Mesendoderm (in vitro differentiated cells): ENCODE measurements at regions not wholly inside any gene's neighbourhood (a gene's known extent, or its start where the extent isn't known, plus 50 kb on each side); places are given as distances from the start of the nearest gene placed in this dataset.
A peak's percentile ranks its signal among the peaks of the same experiment; 100 is the strongest.
"Not testable (repeated sequence)": the region's sequence is repeated elsewhere in the genome, so short reads cannot be mapped to it uniquely, and the experiment has no call there.

ENCODE experiments used
- DNase-seq: peaks from one replicate; pipeline ENCODE4 v3.0.0; 2013
- H2AK5ac ChIP-seq: 2 replicates; pipeline ENCODE4 v1.6.1; 2013; ENCODE audit warnings: low read length, inconsistent platforms
- H2BK120ac ChIP-seq: 2 replicates; pipeline ENCODE4 v1.6.1; 2013; ENCODE audit warnings: low read depth, mild to moderate bottlenecking, low read length, moderate library complexity, mixed read lengths
- H2BK15ac ChIP-seq: replicated peaks from 2 replicates; pipeline ENCODE4 v1.6.1; 2013; ENCODE audit warnings: low read depth, mild to moderate bottlenecking, moderate library complexity
- H2BK5ac ChIP-seq: 2 replicates; pipeline ENCODE4 v1.6.1; 2013; ENCODE audit warnings: low read length, inconsistent platforms
- H3K18ac ChIP-seq: 2 replicates; pipeline ENCODE4 v1.6.1; 2013; ENCODE audit warnings: mild to moderate bottlenecking, low read length, mixed read lengths
- H3K23ac ChIP-seq: one replicate; pipeline ENCODE4 v1.6.1; 2013; ENCODE audit warnings: low read length
- H3K27ac ChIP-seq: 2 replicates; pipeline ENCODE4 v1.5.1; 2013; ENCODE audit warnings: low read depth, mild to moderate bottlenecking, inconsistent platforms, low read length, moderate library complexity
- H3K27me3 ChIP-seq: 2 replicates; pipeline ENCODE4 v1.6.1; 2013; ENCODE audit warnings: low read length, control low read depth, mild to moderate bottlenecking, inconsistent platforms; ENCODE audit not compliant: insufficient read depth, poor library complexity
- H3K36me3 ChIP-seq: 2 replicates; pipeline ENCODE4 v1.6.1; 2013; ENCODE audit warnings: low read length, inconsistent platforms; ENCODE audit not compliant: control insufficient read depth, insufficient read depth
- H3K4ac ChIP-seq: one replicate; pipeline ENCODE4 v1.6.1; 2013; ENCODE audit warnings: low read depth, mild to moderate bottlenecking, low read length, moderate library complexity
- H3K4me1 ChIP-seq: 2 replicates; pipeline ENCODE4 v1.6.1; 2013; ENCODE audit warnings: low read depth, low read length, inconsistent platforms; ENCODE audit not compliant: control insufficient read depth
- H3K4me2 ChIP-seq: 2 replicates; pipeline ENCODE4 v1.6.1; 2013; ENCODE audit warnings: low read length
- H3K4me3 ChIP-seq: 2 replicates; pipeline ENCODE4 v1.5.1; 2013; ENCODE audit warnings: mild to moderate bottlenecking, low read length
- H3K56ac ChIP-seq: one replicate; pipeline ENCODE4 v1.6.1; 2013; ENCODE audit warnings: low read length
- H3K79me1 ChIP-seq: 2 replicates; pipeline ENCODE4 v1.6.1; 2013; ENCODE audit warnings: low read length, inconsistent platforms
- H3K79me2 ChIP-seq: 2 replicates; pipeline ENCODE4 v1.6.1; 2013; ENCODE audit warnings: mild to moderate bottlenecking, low read length; ENCODE audit not compliant: control insufficient read depth, insufficient read depth
- H3K9ac ChIP-seq: 2 replicates; pipeline ENCODE4 v1.6.1; 2013; ENCODE audit warnings: low read length, inconsistent platforms
- H4K5ac ChIP-seq: one replicate; pipeline ENCODE4 v1.6.1; 2013; ENCODE audit warnings: low read length
- H4K8ac ChIP-seq: one replicate; pipeline ENCODE4 v1.6.1; 2013; ENCODE audit warnings: low read depth, mild to moderate bottlenecking, control low read depth, low read length, moderate library complexity
- WGBS: extraction: QIAGEN DNeasy Blood & Tissue Kit; methylation state at CpG from one replicate; pipeline ENCODE4 v1.1.7; 2013; ENCODE audit warnings: low lambda C conversion rate, missing lambda C conversion rate; ENCODE audit not compliant: insufficient coverage; ENCODE audit errors: extremely low coverage; 5-methylcytosine and 5-hydroxymethylcytosine counted together

DNA sequence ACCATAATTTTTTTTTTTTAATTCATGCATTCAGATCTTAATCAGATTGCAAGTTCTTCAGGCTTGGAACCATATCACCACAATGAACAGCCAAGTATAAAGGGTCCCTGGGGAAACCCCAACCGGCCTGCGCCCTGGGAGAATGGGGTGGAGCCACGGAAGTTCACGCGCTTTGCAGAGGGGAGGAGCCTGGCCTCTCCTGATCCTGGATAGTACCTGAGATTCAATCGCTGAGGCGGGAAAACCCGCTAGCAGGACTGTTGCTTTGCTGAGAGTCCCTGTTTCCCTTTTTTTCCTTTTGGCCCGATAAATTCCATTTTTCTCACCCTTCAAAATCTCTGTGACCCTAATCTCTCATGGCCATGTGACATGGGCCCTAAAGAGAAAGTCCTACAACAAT, 385.1 kb downstream of the IRS2 start:
- Histone ChIP-seq H3K4me1 (no peaks in the 10 kb centered on the region), H3K4ac (no peak overlapping the region), H3K36me3 (no peaks in the 10 kb centered on the region), H3K27me3 (no peaks in the 10 kb centered on the region), H3K9ac (no peak overlapping the region), H2AK5ac (no peak overlapping the region), H2BK5ac (no peak overlapping the region), H4K5ac (no peak overlapping the region), H3K56ac (no peak overlapping the region), H3K79me1 (no peaks in the 10 kb centered on the region), H3K4me3 (no peak overlapping the region), H4K8ac (no peak overlapping the region), H3K79me2 (no peaks in the 10 kb centered on the region), H2BK15ac (no peak overlapping the region), H3K27ac (no peak overlapping the region), H2BK120ac (no peak overlapping the region), H3K23ac (no peak overlapping the region), H3K18ac (no peak overlapping the region), H3K4me2 (no peak overlapping the region)
- no peak for DNase-seq
- WGBS, result no CpG with 5 or more reads among the region's 9 CpGs

DNA sequence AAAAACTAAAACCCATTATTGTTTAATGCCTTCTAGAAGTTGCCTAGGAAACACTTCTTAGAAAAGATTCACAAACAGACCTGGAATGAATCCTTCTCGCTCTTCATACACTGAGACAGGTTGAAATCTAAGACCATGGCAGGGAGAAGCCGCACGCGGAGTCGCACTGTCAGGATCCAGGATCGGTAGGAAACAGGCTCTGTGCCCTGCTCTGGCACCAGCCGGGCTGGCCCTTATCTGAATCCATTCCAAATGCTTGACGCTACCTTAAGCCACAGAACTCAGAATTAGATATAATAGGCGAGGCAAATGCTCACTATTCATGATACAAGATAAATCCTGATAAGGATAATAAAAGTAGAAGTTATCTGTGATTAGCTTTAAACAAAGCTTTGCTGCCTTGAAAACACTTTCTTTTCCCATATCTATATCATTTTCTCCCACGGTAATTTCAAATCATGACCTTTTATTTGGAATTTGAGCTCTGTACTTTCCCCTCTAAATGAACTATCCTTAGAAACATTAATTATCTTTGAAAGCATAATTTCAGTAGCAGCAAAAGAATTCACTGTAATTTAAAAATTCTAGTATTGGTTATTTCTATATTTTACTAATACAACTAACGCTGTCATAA, 385.6 kb downstream of the IRS2 start:
- no peak overlapping the region for H3K23ac ChIP-seq
- no peaks in the 10 kb centered on the region for H3K4me1 ChIP-seq
- no peak overlapping the region for H2BK15ac ChIP-seq
- H3K79me1 ChIP-seq, result no peaks in the 10 kb centered on the region
- no CpG with 5 or more reads among the region's 11 CpGs for WGBS
- H3K4me2 ChIP-seq, result no peak overlapping the region
- no peaks in the 10 kb centered on the region for H3K36me3 ChIP-seq
- H3K56ac ChIP-seq, result no peak overlapping the region
- no peak overlapping the region for H4K5ac ChIP-seq
- no peak overlapping the region for H3K27ac ChIP-seq
- no peak overlapping the region for H3K18ac ChIP-seq
- no peak overlapping the region for H2AK5ac ChIP-seq
- no peak overlapping the region for H2BK120ac ChIP-seq
- no peak overlapping the region for H3K4me3 ChIP-seq
- no peak overlapping the region for H4K8ac ChIP-seq
- no peak overlapping the region for H3K4ac ChIP-seq
- no peaks in the 10 kb centered on the region for H3K79me2 ChIP-seq
- H3K27me3 ChIP-seq, result no peaks in the 10 kb centered on the region
- no peak overlapping the region for H2BK5ac ChIP-seq
- peak; percentile 38 for DNase-seq
- no peak overlapping the region for H3K9ac ChIP-seq

DNA sequence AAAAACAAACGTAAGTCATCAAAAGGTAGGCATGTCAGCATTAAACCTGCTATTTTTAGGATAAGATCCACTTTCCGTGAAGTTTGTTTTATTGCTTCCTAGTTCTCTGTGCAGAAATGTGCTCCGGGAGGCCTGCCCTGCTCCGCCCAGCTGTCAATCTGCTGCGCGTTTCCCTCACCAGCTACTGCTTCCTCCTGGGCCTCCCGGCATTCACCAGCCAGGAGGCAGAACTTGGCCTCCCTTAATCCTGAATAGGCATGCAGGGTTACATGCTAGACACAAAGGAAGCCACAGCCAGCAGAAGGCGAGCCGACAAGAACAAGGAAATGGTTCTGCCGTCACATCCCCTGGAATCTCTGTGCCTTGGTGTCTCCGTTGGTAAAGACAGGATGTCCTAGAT, 386.2 kb downstream of the IRS2 start:
- peak; percentile 32 for DNase-seq
- H3K27ac ChIP-seq, result no peak overlapping the region
- no CpG with 5 or more reads among the region's 11 CpGs for WGBS

DNA sequence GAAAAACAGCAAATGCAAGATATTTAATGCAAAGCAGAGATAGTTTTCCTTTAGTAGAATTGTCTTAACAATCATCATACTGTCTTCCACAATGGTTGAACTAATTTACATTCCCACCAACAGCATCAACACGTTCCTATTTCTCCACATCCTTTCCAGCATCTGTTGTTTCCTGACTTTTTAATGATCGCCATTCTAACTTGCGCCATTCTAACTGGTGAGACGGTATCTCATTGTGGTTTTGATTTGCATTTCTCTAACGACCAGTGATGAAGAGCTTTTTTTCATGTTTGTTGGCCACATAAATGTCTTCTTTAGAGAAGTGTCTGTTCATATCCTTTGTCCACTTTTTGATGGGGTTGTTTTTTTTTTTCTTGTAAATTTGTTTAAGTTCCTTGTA, 388.3 kb downstream of the IRS2 start:
- H4K5ac ChIP-seq, H2BK120ac ChIP-seq, H2BK5ac ChIP-seq: not testable (repeated sequence)

More for the DNA sequence above, 386.2 kb downstream of the IRS2 start:
- Histone ChIP-seq H4K8ac (no peak overlapping the region), H3K18ac (no peak overlapping the region), H2AK5ac (no peak overlapping the region), H3K9ac (no peak overlapping the region), H2BK15ac (no peak overlapping the region), H4K5ac (no peak overlapping the region), H3K4me2 (no peak overlapping the region), H3K56ac (no peak overlapping the region), H3K36me3 (no peaks in the 10 kb centered on the region), H3K23ac (no peak overlapping the region), H3K27me3 (no peaks in the 10 kb centered on the region), H2BK120ac (no peak overlapping the region), H3K4me3 (no peak overlapping the region), H3K4me1 (no peaks in the 10 kb centered on the region), H3K79me2 (no peaks in the 10 kb centered on the region), H2BK5ac (no peak overlapping the region), H3K79me1 (no peaks in the 10 kb centered on the region), H3K4ac (no peak overlapping the region)

DNA sequence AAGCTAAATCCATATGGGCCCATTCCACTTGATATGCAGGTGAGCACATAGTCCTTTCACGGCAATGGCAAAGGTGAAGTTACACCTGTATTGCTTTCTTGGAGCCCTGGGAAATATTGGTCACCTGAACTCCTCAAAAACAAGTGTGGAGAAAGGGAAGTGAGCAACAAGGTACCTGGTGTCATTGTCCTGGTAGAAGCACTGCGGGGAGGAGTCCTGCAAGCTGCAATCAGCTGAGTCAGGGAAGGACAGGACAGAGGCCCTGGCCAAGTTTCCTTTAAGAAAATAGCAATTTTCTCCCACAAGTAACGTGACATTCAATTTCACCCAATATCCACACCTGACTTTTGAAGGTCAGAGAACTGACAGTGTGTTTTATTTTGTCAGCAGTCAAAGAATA, 389.1 kb downstream of the IRS2 start:
- Histone ChIP-seq H3K27ac (no peak overlapping the region), H3K27me3 (no peaks in the 10 kb centered on the region), H4K5ac (no peak overlapping the region), H3K4me2 (no peak overlapping the region), H4K8ac (no peak overlapping the region), H3K9ac (no peak overlapping the region), H3K4ac (no peak overlapping the region), H3K4me1 (no peaks in the 10 kb centered on the region), H2BK15ac (no peak overlapping the region), H3K56ac (no peak overlapping the region), H2BK120ac (no peak overlapping the region), H3K79me2 (no peaks in the 10 kb centered on the region), H2BK5ac (no peak overlapping the region), H3K4me3 (no peak overlapping the region), H3K36me3 (no peaks in the 10 kb centered on the region), H3K79me1 (no peaks in the 10 kb centered on the region), H2AK5ac (no peak overlapping the region), H3K23ac (no peak overlapping the region), H3K18ac (no peak overlapping the region)
- WGBS, result no CpG with 5 or more reads among the region's 3 CpGs
- no peak for DNase-seq

More for the DNA sequence above, 388.3 kb downstream of the IRS2 start:
- H3K27me3 ChIP-seq, H3K4me1 ChIP-seq, H3K9ac ChIP-seq, H2AK5ac ChIP-seq, H3K18ac ChIP-seq, H3K27ac ChIP-seq, H3K56ac ChIP-seq, H3K79me2 ChIP-seq, H3K79me1 ChIP-seq, H3K36me3 ChIP-seq, H3K4ac ChIP-seq, H3K23ac ChIP-seq, H3K4me2 ChIP-seq, H2BK15ac ChIP-seq, H3K4me3 ChIP-seq, H4K8ac ChIP-seq, DNase-seq: not testable (repeated sequence)
- no CpG with 5 or more reads among the region's 5 CpGs for WGBS

DNA sequence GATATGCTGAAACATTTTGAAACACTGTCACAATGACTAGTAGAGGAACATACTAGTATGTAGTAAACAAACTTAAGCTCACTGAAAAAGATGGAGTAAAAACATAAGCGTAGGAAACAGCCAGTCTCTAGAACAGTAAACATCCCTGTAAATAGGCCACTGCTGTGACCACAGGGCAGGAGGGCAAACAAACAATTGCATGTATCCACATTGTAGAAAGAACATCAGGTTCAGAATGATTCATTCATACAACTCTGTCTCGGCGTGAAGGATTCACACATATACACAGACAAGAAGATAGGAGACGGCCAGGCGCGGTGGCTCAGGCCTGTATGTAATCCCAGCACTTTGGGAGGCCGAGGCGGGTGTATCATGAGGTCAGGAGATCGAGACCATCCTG, 390.1 kb downstream of the IRS2 start:
- Histone ChIP-seq H3K36me3 (no peaks in the 10 kb centered on the region), H4K8ac (no peak overlapping the region), H3K4ac (no peak overlapping the region), H3K79me2 (no peaks in the 10 kb centered on the region), H2BK5ac (no peak overlapping the region), H3K4me1 (no peaks in the 10 kb centered on the region), H3K23ac (no peak overlapping the region), H3K27me3 (no peaks in the 10 kb centered on the region), H3K18ac (no peak overlapping the region), H3K9ac (no peak overlapping the region), H3K56ac (no peak overlapping the region), H4K5ac (no peak overlapping the region), H3K27ac (no peak overlapping the region), H2BK15ac (no peak overlapping the region), H3K4me3 (no peak overlapping the region), H3K79me1 (no peaks in the 10 kb centered on the region), H2BK120ac (no peak overlapping the region), H3K4me2 (no peak overlapping the region), H2AK5ac (no peak overlapping the region)
- WGBS, result no CpG with 5 or more reads among the region's 9 CpGs
- DNase-seq, result no peak
